ENCODE measurements at regions not wholly inside any gene's neighbourhood (a gene's known extent, or its start where the extent isn't known, plus 50 kb on each side); places are given as distances from the start of the nearest gene placed in this dataset.
A peak's percentile ranks its signal among the peaks of the same experiment; 100 is the strongest.

DNA sequence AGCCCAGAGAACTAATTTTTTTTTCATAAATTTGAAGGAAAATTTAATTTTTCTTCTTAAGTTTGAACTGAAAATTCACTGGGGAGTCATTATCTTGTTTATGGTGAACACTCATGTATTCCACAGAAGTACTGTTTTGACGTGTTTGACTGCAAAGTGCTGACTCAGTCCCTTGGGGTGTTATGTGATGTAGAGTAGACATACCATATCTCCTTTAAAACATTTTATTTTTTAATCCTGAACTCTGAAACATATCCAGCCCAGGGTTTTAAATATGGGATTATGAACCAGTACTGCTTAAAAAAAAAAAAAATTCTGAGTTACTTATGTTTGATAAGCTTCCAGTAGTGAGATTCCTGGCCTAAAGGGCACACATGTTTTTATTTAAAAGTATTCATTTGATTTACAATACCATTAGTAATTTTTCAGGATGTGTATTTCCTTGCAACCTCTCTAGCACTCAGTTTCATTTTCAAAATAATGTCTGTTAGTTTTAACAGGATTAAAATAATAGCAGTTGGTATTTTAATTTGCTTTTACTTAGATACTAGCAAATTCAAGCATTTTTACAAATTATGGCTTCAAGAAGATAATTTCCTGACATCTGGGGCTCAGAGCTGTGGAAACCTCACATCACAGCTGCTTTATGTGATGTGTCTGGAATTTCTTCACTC lies 81.7 kb upstream of the PDE10A start:
- Histone ChIP-seq H3K4me3 (ENCODE audit: low read length) (no peak overlapping the region), H2AFZ (ENCODE audit: low read depth, low read length) (no peak overlapping the region), H3K9ac (ENCODE audit: low read length) (no peak overlapping the region), H3K9me2 (ENCODE audit: insufficient read depth, low read length) (no peaks in the 10 kb centered on the region), H3K36me3 (ENCODE audit: insufficient read depth, low read length) (no peaks in the 10 kb centered on the region), H3K9me3 (ENCODE audit: low read length) (no peaks in the 10 kb centered on the region), H3K27ac (ENCODE audit: low read length) (no peak overlapping the region), H3K27me3 (ENCODE audit: insufficient read depth, low read depth, low read length) (no peaks in the 10 kb centered on the region), H3K4me2 (ENCODE audit: low read length) (no peak overlapping the region), H3K79me2 (replicated peaks; ENCODE audit: insufficient read depth, low read length) (no peaks in the 10 kb centered on the region), H3F3A (ENCODE audit: insufficient read depth, low read length, poor library complexity, severe bottlenecking) (no peaks in the 10 kb centered on the region), H4K20me1 (ENCODE audit: insufficient read depth) (no peaks in the 10 kb centered on the region)
- no peak for TF ChIP-seq RAD21 (conservative IDR thresholded peaks at IDR 0.05)
- TF ChIP-seq POLR2AphosphoS5 (IDR thresholded peaks at IDR 0.05), result peak; percentile 75

DNA sequence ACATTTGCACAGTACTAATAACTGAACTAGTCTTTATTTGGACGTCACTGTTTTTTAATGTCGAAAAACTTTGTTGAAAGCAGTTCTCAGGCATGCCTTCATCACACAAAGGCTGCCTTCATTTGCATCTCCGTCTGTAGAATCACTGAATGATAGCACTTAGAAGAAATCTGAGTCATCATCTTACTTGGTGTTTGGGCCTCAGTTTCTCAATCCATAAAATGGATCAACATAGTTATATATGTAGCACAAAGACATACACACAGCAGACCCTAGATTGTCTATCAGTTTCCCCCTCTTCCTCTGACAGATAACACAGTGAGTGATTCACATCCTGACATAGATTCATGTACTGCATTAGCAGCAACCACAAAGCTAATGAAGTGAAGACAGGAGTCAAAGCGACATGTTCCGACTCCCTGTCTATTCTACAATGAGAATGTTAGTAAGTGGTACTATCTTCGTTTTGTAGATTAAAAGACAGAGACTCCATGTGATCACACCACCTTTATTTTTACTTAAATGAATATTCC lies 80.4 kb upstream of the PDE10A start:
- TF ChIP-seq EP300 (conservative IDR thresholded peaks at IDR 0.05; ENCODE audit: poor library complexity, severe bottlenecking) (no peak), POLR2AphosphoS5 (IDR thresholded peaks at IDR 0.05) (no peak), REST (IDR thresholded peaks at IDR 0.05; ENCODE audit: borderline replicate concordance) (no peak), SMC3 (conservative IDR thresholded peaks at IDR 0.05; ENCODE audit: poor library complexity) (no peak), EZH2 (IDR thresholded peaks at IDR 0.05; ENCODE audit: borderline replicate concordance, insufficient read depth, low read length, poor library complexity, severe bottlenecking) (no peak), TAF1 (IDR thresholded peaks at IDR 0.05; ENCODE audit: low read depth) (no peak), MXI1 (conservative IDR thresholded peaks at IDR 0.05; ENCODE audit: poor library complexity, severe bottlenecking) (no peak)
- Histone ChIP-seq H3K79me2 (replicated peaks; ENCODE audit: insufficient read depth, low read length) (no peaks in the 10 kb centered on the region), H3K27me3 (ENCODE audit: insufficient read depth, low read depth, low read length) (no peaks in the 10 kb centered on the region), H3K36me3 (ENCODE audit: insufficient read depth, low read length) (no peaks in the 10 kb centered on the region), H3K4me3 (ENCODE audit: low read length) (no peak overlapping the region), H3K9me2 (ENCODE audit: insufficient read depth, low read length) (no peaks in the 10 kb centered on the region), H3K4me2 (ENCODE audit: low read length) (no peak overlapping the region), H3K9me3 (ENCODE audit: low read length) (no peaks in the 10 kb centered on the region), H4K20me1 (ENCODE audit: insufficient read depth) (no peaks in the 10 kb centered on the region), H3K27ac (ENCODE audit: low read length) (no peak overlapping the region), H2AFZ (ENCODE audit: low read depth, low read length) (no peak overlapping the region), H3K9ac (ENCODE audit: low read length) (no peak overlapping the region), H3F3A (ENCODE audit: insufficient read depth, low read length, poor library complexity, severe bottlenecking) (no peaks in the 10 kb centered on the region)

DNA sequence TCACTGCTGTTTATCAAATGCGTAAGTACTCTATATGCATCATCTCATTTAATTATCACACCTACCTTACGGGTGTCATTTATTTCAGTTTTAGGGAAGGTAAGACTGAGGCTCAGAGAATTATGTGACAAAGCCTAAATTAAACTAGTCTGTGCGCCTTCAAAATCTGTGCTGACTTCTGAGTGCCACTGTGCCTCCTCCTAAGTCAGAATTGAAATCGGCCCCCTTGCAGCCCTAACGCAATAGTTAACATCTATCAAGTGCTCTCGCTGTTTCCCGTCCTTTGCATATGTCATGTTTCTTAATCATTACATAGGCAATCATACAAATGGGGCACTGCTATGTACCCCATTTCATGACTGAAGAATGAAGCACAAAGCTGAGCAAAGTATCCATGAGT lies 79.0 kb upstream of the PDE10A start:
- Histone ChIP-seq H4K20me1 (ENCODE audit: insufficient read depth) (no peaks in the 10 kb centered on the region), H3K27ac (ENCODE audit: low read length) (no peak overlapping the region), H3F3A (ENCODE audit: insufficient read depth, low read length, poor library complexity, severe bottlenecking) (no peaks in the 10 kb centered on the region), H3K9ac (ENCODE audit: low read length) (no peak overlapping the region), H3K27me3 (ENCODE audit: insufficient read depth, low read depth, low read length) (no peaks in the 10 kb centered on the region), H3K9me3 (ENCODE audit: low read length) (no peaks in the 10 kb centered on the region), H3K79me2 (replicated peaks; ENCODE audit: insufficient read depth, low read length) (no peaks in the 10 kb centered on the region), H3K4me3 (ENCODE audit: low read length) (no peak overlapping the region), H2AFZ (ENCODE audit: low read depth, low read length) (no peak overlapping the region), H3K9me2 (ENCODE audit: insufficient read depth, low read length) (no peaks in the 10 kb centered on the region), H3K36me3 (ENCODE audit: insufficient read depth, low read length) (no peaks in the 10 kb centered on the region), H3K4me2 (ENCODE audit: low read length) (no peak overlapping the region)
- TF ChIP-seq EP300 (conservative IDR thresholded peaks at IDR 0.05; ENCODE audit: poor library complexity, severe bottlenecking) (no peak), SMC3 (conservative IDR thresholded peaks at IDR 0.05; ENCODE audit: poor library complexity) (no peak), RAD21 (conservative IDR thresholded peaks at IDR 0.05) (no peak), EZH2 (IDR thresholded peaks at IDR 0.05; ENCODE audit: borderline replicate concordance, insufficient read depth, low read length, poor library complexity, severe bottlenecking) (no peak), CTCF (IDR thresholded peaks at IDR 0.05; ENCODE audit: poor library complexity, severe bottlenecking) (no peak), MXI1 (conservative IDR thresholded peaks at IDR 0.05; ENCODE audit: poor library complexity, severe bottlenecking) (no peak), POLR2AphosphoS5 (IDR thresholded peaks at IDR 0.05) (no peak), TAF1 (IDR thresholded peaks at IDR 0.05; ENCODE audit: low read depth) (no peak), REST (IDR thresholded peaks at IDR 0.05; ENCODE audit: borderline replicate concordance) (no peak)

All from neural cell (in vitro differentiated cells).